ENCODE measurements at regions not wholly inside any gene's neighbourhood (a gene's known extent, or its start where the extent isn't known, plus 50 kb on each side); places are given as distances from the start of the nearest gene placed in this dataset.

GRCh38 chr10:124227055-124227975 lies 133.9 kb upstream of the CHST15 start:
- TF ChIP-seq, protein P1, sequence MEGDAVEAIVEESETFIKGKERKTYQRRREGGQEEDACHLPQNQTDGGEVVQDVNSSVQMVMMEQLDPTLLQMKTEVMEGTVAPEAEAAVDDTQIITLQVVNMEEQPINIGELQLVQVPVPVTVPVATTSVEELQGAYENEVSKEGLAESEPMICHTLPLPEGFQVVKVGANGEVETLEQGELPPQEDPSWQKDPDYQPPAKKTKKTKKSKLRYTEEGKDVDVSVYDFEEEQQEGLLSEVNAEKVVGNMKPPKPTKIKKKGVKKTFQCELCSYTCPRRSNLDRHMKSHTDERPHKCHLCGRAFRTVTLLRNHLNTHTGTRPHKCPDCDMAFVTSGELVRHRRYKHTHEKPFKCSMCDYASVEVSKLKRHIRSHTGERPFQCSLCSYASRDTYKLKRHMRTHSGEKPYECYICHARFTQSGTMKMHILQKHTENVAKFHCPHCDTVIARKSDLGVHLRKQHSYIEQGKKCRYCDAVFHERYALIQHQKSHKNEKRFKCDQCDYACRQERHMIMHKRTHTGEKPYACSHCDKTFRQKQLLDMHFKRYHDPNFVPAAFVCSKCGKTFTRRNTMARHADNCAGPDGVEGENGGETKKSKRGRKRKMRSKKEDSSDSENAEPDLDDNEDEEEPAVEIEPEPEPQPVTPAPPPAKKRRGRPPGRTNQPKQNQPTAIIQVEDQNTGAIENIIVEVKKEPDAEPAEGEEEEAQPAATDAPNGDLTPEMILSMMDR (conservative IDR thresholded peaks at IDR 0.05; ENCODE audit: low read length), result no peak
- TF ChIP-seq EZH2phosphoT487 (IDR thresholded peaks at IDR 0.05; ENCODE audit: borderline replicate concordance, low read depth, low read length), result no peak
